ENCODE measurements at regions not wholly inside any gene's neighbourhood (a gene's known extent, or its start where the extent isn't known, plus 50 kb on each side); places are given as distances from the start of the nearest gene placed in this dataset.

DNA sequence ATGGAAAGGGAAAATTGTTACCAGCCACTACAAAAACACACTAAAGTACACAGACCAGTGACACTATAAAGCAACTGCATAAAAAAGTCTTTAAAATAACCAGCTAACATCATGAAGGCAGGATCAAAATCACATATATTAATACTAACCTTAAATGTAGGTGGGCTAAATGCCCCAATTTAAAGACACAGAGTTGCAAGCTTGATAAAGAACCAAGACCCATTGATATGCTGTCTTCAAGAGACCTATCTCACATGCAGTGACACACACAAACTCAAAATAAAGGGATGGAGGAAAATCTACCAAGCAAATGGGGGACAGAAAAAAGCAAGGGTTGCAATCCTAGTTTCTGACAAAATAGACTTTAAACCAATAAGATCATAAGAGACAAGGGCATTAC is 246.3 kb downstream of the SEC16B start:
- TF ChIP-seq, protein P1, sequence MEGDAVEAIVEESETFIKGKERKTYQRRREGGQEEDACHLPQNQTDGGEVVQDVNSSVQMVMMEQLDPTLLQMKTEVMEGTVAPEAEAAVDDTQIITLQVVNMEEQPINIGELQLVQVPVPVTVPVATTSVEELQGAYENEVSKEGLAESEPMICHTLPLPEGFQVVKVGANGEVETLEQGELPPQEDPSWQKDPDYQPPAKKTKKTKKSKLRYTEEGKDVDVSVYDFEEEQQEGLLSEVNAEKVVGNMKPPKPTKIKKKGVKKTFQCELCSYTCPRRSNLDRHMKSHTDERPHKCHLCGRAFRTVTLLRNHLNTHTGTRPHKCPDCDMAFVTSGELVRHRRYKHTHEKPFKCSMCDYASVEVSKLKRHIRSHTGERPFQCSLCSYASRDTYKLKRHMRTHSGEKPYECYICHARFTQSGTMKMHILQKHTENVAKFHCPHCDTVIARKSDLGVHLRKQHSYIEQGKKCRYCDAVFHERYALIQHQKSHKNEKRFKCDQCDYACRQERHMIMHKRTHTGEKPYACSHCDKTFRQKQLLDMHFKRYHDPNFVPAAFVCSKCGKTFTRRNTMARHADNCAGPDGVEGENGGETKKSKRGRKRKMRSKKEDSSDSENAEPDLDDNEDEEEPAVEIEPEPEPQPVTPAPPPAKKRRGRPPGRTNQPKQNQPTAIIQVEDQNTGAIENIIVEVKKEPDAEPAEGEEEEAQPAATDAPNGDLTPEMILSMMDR (IDR thresholded peaks at IDR 0.05; ENCODE audit: low read depth, low read length, missing control alignments), result no peak
- no peak overlapping the region for H3K4me3 ChIP-seq (ENCODE audit: low read depth, low read length)
- no peak for DNase-seq (ENCODE audit: low read depth)

DNA sequence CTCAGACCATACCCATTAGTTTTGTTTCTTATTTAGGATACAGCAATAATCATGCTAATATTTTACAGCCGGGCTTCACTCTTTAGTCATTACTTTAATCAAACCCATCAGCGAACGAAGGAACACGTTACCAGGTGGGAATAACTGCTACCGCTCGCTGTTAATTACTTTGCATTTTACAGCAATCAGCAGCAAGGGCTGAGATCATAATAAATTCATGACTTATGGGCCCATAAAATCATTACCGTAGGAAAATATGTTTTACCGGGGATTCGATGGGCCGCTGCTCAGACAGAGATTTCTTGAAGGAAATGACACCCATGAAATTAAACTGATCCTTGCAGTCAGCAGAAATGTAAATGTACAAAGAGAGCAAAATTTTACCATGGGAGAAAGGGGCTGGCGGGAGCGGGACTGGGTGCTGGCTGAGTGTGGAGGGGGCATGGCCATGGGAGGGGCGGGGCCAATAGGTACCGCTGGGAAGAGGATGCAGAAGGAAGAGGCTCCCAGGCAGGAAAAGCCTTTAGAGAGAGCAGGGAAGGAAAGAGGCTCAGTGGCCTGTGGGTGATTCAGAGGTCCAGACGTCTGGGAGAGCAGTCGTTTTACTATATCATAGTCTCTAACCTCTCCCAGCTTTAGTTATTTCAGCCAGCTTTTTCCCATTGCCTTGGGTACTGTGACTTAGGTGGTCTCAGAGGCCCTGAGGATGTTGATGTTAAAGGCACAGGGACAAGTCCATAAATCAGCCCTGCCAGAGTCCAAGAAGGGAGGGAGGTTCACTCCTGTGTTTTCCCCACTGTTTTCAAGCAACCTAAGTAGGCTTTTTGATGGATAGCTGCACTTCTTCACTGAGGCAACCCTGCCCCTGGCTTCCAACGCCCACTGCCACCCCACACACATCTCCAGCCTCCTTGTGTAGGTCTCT is 258.9 kb downstream of the SEC16B start:
- TF ChIP-seq, protein P1 (IDR thresholded peaks at IDR 0.05; ENCODE audit: low read depth, low read length, missing control alignments), result no peak

DNA sequence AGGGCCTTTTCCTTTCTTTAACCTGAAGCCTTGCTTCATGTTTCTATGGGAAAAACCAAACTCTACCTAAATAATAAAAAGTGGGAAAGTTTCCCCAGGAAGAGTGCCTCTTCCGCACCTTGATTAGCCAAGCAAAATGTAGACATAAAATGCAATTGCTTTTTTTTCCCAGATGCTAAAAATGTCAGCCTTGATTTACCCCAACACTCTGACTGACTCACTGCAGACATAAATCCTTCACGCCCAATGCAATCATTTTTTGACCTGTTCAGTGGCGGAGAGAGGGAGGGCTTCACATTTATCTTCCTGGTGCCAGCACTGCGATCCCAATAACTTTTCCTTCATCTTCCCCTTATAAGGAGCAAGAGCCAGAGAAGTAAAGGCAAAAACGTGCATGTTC is 261.5 kb downstream of the SEC16B start:
- TF ChIP-seq, protein P1 (IDR thresholded peaks at IDR 0.05; ENCODE audit: low read depth, low read length, missing control alignments), result no peak
- no peak for DNase-seq (ENCODE audit: low read depth)
- no peak overlapping the region for H3K4me3 ChIP-seq (ENCODE audit: low read depth, low read length)

More for the DNA sequence above, 258.9 kb downstream of the SEC16B start:
- H3K4me3 ChIP-seq (ENCODE audit: low read depth, low read length), result no peak overlapping the region
- no peak for DNase-seq (ENCODE audit: low read depth)

DNA sequence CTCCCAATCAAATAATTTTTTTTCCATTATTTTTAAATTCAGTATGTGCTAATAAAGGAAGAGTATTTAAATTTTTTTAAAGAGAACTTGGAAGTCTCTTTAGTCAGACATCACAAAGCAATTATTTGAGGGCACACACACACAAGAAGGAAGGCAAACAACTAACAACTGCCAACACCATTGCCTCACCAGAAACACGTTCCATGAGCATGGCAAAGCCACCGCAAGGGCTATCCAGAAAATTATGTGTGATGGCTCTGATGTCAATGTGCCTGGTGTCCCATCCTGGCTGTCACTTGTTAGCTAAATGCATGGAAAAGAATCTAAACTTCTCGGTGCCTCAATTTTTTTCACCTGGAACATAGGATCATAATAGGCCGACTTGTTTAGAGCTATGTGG is 262.9 kb downstream of the SEC16B start:
- H3K4me3 ChIP-seq (ENCODE audit: low read depth, low read length), result no peak overlapping the region
- TF ChIP-seq, protein P1 (IDR thresholded peaks at IDR 0.05; ENCODE audit: low read depth, low read length, missing control alignments), result no peak
- DNase-seq (ENCODE audit: low read depth), result no peak

DNA sequence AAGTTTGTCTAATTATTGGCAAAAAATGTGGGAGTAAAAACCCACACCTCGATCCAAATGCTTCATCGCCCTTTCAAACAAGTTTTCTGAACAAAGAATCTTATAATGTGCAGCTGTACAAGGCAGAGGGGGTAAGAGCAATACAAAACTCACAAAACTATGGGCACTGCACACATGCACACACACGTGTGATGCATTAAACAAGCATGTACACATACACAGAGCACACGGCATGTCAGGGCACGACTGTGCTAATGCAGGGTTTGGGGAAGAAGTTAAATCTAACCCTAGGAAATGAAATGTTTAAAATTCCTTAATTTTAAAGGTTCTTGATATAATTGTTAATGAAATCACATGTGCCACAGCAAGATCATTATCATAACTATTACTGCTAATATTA is 264.0 kb downstream of the SEC16B start:
- no peak for DNase-seq (ENCODE audit: low read depth)
- no peak overlapping the region for H3K4me3 ChIP-seq (ENCODE audit: low read depth, low read length)
- TF ChIP-seq, protein P1 (IDR thresholded peaks at IDR 0.05; ENCODE audit: low read depth, low read length, missing control alignments), result no peak

DNA sequence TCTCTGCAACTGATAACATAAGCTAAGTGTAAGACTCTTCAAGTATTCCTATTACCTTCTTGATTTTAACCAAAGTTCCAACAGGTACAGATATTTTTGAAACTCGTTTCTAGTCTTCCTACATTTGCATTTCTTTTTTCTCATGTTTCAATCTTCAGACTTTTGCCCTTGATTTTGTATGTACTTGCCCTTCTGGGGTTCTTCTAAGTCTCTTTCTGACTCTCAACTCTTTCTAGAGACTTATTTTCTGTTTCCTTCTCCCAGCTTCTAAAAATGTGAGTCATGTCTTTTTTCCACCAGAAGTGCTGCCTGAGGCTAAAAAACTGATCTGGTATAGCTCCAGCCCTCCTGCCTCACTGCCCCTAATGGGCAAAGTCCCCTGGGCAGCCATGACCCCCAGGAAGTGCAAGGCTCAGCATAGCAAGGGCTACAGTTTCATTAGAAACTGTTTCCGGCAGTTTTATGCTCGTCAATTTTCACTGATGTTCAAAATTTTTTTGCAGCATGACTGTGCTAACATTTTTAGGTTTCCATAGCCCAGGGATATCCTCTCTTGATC is 265.9 kb downstream of the SEC16B start:
- TF ChIP-seq, protein P1 (IDR thresholded peaks at IDR 0.05; ENCODE audit: low read depth, low read length, missing control alignments), result no peak
- H3K4me3 ChIP-seq (ENCODE audit: low read depth, low read length), result no peak overlapping the region
- DNase-seq (ENCODE audit: low read depth), result no peak
